Panc1 (cell line): ENCODE measurements at regions not wholly inside any gene's neighbourhood (a gene's known extent, or its start where the extent isn't known, plus 50 kb on each side); places are given as distances from the start of the nearest gene placed in this dataset.
"Not testable (repeated sequence)": the region's sequence is repeated elsewhere in the genome, so short reads cannot be mapped to it uniquely, and the experiment has no call there.

Experiments
- POLR2AphosphoS5 ChIP-seq: IDR thresholded peaks from 2 replicates; pipeline ENCODE4 v1.6.1; 2012; ENCODE audit warnings: mild to moderate bottlenecking, low read depth, low read length, moderate library complexity
- SIN3A ChIP-seq: IDR thresholded peaks from 2 replicates; pipeline ENCODE4 v1.6.1; 2012; ENCODE audit warnings: low read depth, mild to moderate bottlenecking, low read length, moderate library complexity, borderline replicate concordance; ENCODE audit not compliant: insufficient read depth
- TCF7L2 ChIP-seq: IDR thresholded peaks from 2 replicates; pipeline ENCODE4 v1.6.1; 2011; ENCODE audit warnings: mild to moderate bottlenecking, low read depth, low read length, inconsistent platforms
- TF ChIP-seq, protein P1 (sequence below): fragments of 450-650 bp; IDR thresholded peaks from 2 replicates; pipeline ENCODE4 v1.5.1; 2017; ENCODE audit warnings: mild to moderate bottlenecking

DNA sequence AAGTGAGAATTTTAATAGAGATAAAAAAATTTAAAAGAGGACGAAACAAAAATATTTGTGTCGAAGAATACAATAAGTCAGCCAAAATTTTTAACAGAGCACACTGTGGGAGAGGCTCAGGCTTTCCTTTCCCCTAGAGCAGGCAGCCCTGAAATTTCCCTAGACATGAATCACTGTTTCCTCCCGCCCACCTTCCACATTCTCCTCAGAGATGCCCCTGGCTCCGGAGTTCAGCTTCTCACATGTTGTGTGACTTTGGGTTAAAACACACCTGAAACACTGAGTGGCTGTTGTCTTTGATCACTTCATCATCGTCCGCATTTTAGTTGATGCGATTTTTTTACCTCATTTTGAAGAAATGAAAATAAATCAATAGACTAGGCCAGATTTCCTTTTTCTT lies 1183.8 kb downstream of the TMEM121 start:
- TF ChIP-seq, protein P1, sequence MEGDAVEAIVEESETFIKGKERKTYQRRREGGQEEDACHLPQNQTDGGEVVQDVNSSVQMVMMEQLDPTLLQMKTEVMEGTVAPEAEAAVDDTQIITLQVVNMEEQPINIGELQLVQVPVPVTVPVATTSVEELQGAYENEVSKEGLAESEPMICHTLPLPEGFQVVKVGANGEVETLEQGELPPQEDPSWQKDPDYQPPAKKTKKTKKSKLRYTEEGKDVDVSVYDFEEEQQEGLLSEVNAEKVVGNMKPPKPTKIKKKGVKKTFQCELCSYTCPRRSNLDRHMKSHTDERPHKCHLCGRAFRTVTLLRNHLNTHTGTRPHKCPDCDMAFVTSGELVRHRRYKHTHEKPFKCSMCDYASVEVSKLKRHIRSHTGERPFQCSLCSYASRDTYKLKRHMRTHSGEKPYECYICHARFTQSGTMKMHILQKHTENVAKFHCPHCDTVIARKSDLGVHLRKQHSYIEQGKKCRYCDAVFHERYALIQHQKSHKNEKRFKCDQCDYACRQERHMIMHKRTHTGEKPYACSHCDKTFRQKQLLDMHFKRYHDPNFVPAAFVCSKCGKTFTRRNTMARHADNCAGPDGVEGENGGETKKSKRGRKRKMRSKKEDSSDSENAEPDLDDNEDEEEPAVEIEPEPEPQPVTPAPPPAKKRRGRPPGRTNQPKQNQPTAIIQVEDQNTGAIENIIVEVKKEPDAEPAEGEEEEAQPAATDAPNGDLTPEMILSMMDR: not testable (repeated sequence)
- TF ChIP-seq POLR2AphosphoS5, TCF7L2, SIN3A: not testable (repeated sequence)
